GM21576 (cell line): ENCODE measurements at regions not wholly inside any gene's neighbourhood (a gene's known extent, or its start where the extent isn't known, plus 50 kb on each side); places are given as distances from the start of the nearest gene placed in this dataset.
"Not testable (repeated sequence)": the region's sequence is repeated elsewhere in the genome, so short reads cannot be mapped to it uniquely, and the experiment has no call there.

Experiments used
- ATAC-seq: cut with Tn5 transposase; IDR thresholded peaks from one replicate; pipeline ENCODE4 v1.9.1; 2021; ENCODE audit warnings: mild to moderate bottlenecking, moderate library complexity; ENCODE audit not compliant: unreplicated experiment

- no peak for ATAC-seq
Observed at GRCh38 chr6:4274382-4275082, 139.2 kb upstream of the ECI2 start.

- no peak for ATAC-seq
Observed at GRCh38 chr6:4272996-4273395, 137.6 kb upstream of the ECI2 start.

- no peak for ATAC-seq
Observed at GRCh38 chr6:4271761-4272470, 136.5 kb upstream of the ECI2 start.

- no peak for ATAC-seq
Observed at GRCh38 chr6:4270776-4271175, 135.4 kb upstream of the ECI2 start.

GRCh38 chr6:4270001-4270400 is 134.6 kb upstream of the ECI2 start:
- no peak for ATAC-seq

GRCh38 chr6:4268171-4268570 is 132.8 kb upstream of the ECI2 start:
- no peak for ATAC-seq

GRCh38 chr6:4265740-4266139 is 130.4 kb upstream of the ECI2 start:
- no peak for ATAC-seq

- ATAC-seq: no peak
Observed at GRCh38 chr6:4264601-4265000, 129.2 kb upstream of the ECI2 start.

GRCh38 chr6:4264081-4264480 is 128.7 kb upstream of the ECI2 start:
- no peak for ATAC-seq

GRCh38 chr6:4262526-4262925 is 127.2 kb upstream of the ECI2 start:
- ATAC-seq: no peak

GRCh38 chr6:4259391-4259790 is 124.0 kb upstream of the ECI2 start:
- ATAC-seq: no peak

GRCh38 chr6:4258733-4259132 is 123.4 kb upstream of the ECI2 start:
- ATAC-seq: no peak

- no peak for ATAC-seq
Observed at GRCh38 chr6:4256969-4257368, 121.6 kb upstream of the ECI2 start.

- ATAC-seq: no peak
Observed at GRCh38 chr6:4253604-4254231, 118.3 kb upstream of the ECI2 start.

- not testable (repeated sequence) for ATAC-seq
Observed at GRCh38 chr6:4252445-4252844, 117.1 kb upstream of the ECI2 start.

GRCh38 chr6:4250645-4251044 is 115.3 kb upstream of the ECI2 start:
- ATAC-seq: no peak

- not testable (repeated sequence) for ATAC-seq
Observed at GRCh38 chr6:4243832-4244231, 108.5 kb upstream of the ECI2 start.

GRCh38 chr6:4243237-4243636 is 107.9 kb upstream of the ECI2 start:
- ATAC-seq: no peak

- ATAC-seq: no peak
Observed at GRCh38 chr6:4242601-4243000, 107.2 kb upstream of the ECI2 start.

- no peak for ATAC-seq
Observed at GRCh38 chr6:4240148-4240547, 104.8 kb upstream of the ECI2 start.

GRCh38 chr6:4225161-4225872 is 89.9 kb upstream of the ECI2 start:
- no peak for ATAC-seq
